Gastroesophageal sphincter (tissue), 4 donors: ENCODE measurements at regions not wholly inside any gene's neighbourhood (a gene's known extent, or its start where the extent isn't known, plus 50 kb on each side); places are given as distances from the start of the nearest gene placed in this dataset.

Experiments used
- ATAC-seq: fragments of 150-250 bp; one replicate; pipeline ENCODE4 v1.9.1; 2016; ENCODE audit warnings: mild to moderate bottlenecking, moderate library complexity
- H3K27ac ChIP-seq, 4 donors: fragments of 200-600 bp; sonication (generic) in 3 of 4; 1 replicate in 3 of 4; 2 replicates in 1 of 4; pipeline ENCODE4 v1.5.1; 2016 to 2019
- H3K27me3 ChIP-seq: fragments of 200-600 bp; sonication (generic); one replicate; pipeline ENCODE4 v1.5.1; 2019
- H3K36me3 ChIP-seq, 2 donors: fragments of 200-600 bp; sonication (generic); one replicate each; pipeline ENCODE4 v1.5.1; 2019; ENCODE audit warnings: control low read depth in 1 of 2
- H3K4me1 ChIP-seq, 3 donors: fragments of 200-600 bp; sonication (generic); 1 replicate in 2 of 3; 2 replicates in 1 of 3; pipeline ENCODE4 v1.5.1; 2016 to 2019; ENCODE audit warnings: control low read depth in 2 of 3
- H3K4me3 ChIP-seq, 2 donors: fragments of 200-600 bp; sonication (generic); one replicate each; pipeline ENCODE4 v1.5.1; 2019; ENCODE audit warnings: mild to moderate bottlenecking in 1 of 2, moderate library complexity in 1 of 2
- H3K9me3 ChIP-seq, 3 donors: fragments of 200-600 bp; sonication (generic); one replicate each; pipeline ENCODE4 v1.5.1; 2017 to 2019; ENCODE audit warnings: control low read depth in 2 of 3
- CTCF ChIP-seq, 4 experiments: fragments of 200-600 bp in 2 of 4; fragments of 450-650 bp in 2 of 4; sonication (generic) in 1 of 4; IDR thresholded peaks; one replicate each; pipeline ENCODE4 v1.5.1; 2017 to 2019; ENCODE audit warnings: antibody characterized with exemption in 4 of 4, mild to moderate bottlenecking in 2 of 4, moderate library complexity in 2 of 4
- EP300 ChIP-seq: sonication (generic); formaldehyde crosslinking; IDR thresholded peaks from one replicate; pipeline ENCODE4 v1.6.1; 2017; ENCODE audit warnings: antibody characterized with exemption, mild to moderate bottlenecking
- POLR2A ChIP-seq, 2 donors: fragments of 450-650 bp; IDR thresholded peaks; one replicate each; pipeline ENCODE4 v1.6.1; 2017; ENCODE audit warnings: antibody characterized with exemption in 2 of 2, mild to moderate bottlenecking in 2 of 2, moderate library complexity in 1 of 2
- POLR2AphosphoS5 ChIP-seq: sonication (generic); formaldehyde crosslinking; IDR thresholded peaks from one replicate; pipeline ENCODE4 v1.6.1; 2017; ENCODE audit warnings: antibody characterized with exemption
- WGBS, 2 donors: methylation state at CpG; one replicate each; pipeline ENCODE4 v1.1.5; 2018; ENCODE audit warnings: low coverage in 1 of 2; 5-methylcytosine and 5-hydroxymethylcytosine counted together

GRCh38 chr4:162954976-162955375 is 211.7 kb downstream of the NAF1 start:
- 87 to 97% methylated on average over 2 of the region's 2 CpGs for WGBS, 2 donors
- H3K27me3 ChIP-seq = no peaks in the 10 kb centered on the region
- TF ChIP-seq POLR2A (IDR thresholded peaks at IDR 0.05) = no peak
- TF ChIP-seq POLR2AphosphoS5 = no peak
- TF ChIP-seq CTCF (IDR thresholded peaks at IDR 0.05) = no peak
- no peak for TF ChIP-seq EP300

DNA sequence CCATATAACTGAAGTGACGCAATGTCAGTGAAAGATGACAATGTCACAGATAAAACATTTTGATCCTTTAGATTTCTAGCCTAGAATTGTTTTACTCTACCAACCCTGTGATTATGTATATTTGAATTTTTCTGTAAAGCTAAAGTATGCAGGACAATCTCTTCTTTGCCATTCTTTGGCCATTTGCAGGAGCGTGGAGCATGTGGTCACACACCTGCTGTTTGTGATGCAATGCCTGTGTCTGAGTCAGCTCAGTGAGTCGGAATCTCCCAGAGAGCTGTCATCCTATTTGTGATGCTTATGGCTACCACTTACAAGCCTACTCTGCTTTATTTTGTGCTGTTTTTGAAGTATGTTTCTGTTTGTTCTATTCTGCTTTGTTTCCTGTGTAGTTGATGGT is 214.5 kb downstream of the NAF1 start:
- TF ChIP-seq EP300 (no peak), POLR2A (IDR thresholded peaks at IDR 0.05) (no peak), POLR2AphosphoS5 (no peak), CTCF (IDR thresholded peaks at IDR 0.05) (no peak)

More at GRCh38 chr4:162954976-162955375, 211.7 kb downstream of the NAF1 start:
- Histone ChIP-seq H3K36me3 (no peaks in the 10 kb centered on the region), H3K27ac (no peak overlapping the region), H3K4me1 (no peaks in the 10 kb centered on the region), H3K9me3 (no peaks in the 10 kb centered on the region), H3K4me3 (no peak overlapping the region)
- no peak for ATAC-seq

DNA sequence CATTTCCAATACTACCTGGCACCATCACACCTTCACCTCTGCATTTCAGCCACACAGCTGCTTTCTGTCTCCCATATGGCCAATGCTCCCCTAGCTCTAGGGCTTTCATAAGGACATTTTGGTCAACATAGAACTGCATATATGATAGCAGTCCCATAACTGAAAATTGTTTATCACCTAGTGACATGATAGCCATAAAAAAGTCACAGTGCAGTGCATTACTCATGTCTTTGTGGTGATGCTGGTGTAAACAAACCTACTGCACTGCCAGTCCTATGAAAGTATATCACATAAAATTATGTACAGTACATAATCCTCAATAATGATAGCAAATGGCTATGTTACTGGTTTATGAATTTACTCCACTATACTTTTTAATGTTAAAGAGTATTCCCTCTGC is 221.0 kb downstream of the NAF1 start:
- Histone ChIP-seq H3K27me3 (no peaks in the 10 kb centered on the region), H3K4me3 (no peak overlapping the region), H3K4me1 (no peaks in the 10 kb centered on the region), H3K27ac (no peak overlapping the region), H3K9me3 (no peaks in the 10 kb centered on the region), H3K36me3 (no peaks in the 10 kb centered on the region)
- no peak for ATAC-seq
- TF ChIP-seq EP300 (no peak), CTCF (IDR thresholded peaks at IDR 0.05) (no peak), POLR2A (IDR thresholded peaks at IDR 0.05) (no peak), POLR2AphosphoS5 (no peak)

More for the DNA sequence above, 214.5 kb downstream of the NAF1 start:
- Histone ChIP-seq H3K9me3 (no peaks in the 10 kb centered on the region), H3K36me3 (no peaks in the 10 kb centered on the region), H3K4me3 (no peak overlapping the region), H3K4me1 (no peaks in the 10 kb centered on the region), H3K27ac (no peak overlapping the region), H3K27me3 (no peaks in the 10 kb centered on the region)
- WGBS, 2 donors = 89 to 94% methylated on average over 3 of the region's 3 CpGs
- ATAC-seq = no peak

GRCh38 chr4:162943263-162943662 is 223.4 kb downstream of the NAF1 start:
- H3K27me3 ChIP-seq = no peaks in the 10 kb centered on the region
- no peaks in the 10 kb centered on the region for H3K36me3 ChIP-seq
- H3K9me3 ChIP-seq = no peaks in the 10 kb centered on the region
- WGBS, 2 donors = 0 to 100% methylated on average over 1 of the region's 1 CpG
- no peak for ATAC-seq
- H3K4me3 ChIP-seq = no peak overlapping the region
- no peaks in the 10 kb centered on the region for H3K4me1 ChIP-seq
- no peak overlapping the region for H3K27ac ChIP-seq
- TF ChIP-seq CTCF (IDR thresholded peaks at IDR 0.05) (no peak), POLR2AphosphoS5 (no peak), EP300 (no peak), POLR2A (IDR thresholded peaks at IDR 0.05) (no peak)

DNA sequence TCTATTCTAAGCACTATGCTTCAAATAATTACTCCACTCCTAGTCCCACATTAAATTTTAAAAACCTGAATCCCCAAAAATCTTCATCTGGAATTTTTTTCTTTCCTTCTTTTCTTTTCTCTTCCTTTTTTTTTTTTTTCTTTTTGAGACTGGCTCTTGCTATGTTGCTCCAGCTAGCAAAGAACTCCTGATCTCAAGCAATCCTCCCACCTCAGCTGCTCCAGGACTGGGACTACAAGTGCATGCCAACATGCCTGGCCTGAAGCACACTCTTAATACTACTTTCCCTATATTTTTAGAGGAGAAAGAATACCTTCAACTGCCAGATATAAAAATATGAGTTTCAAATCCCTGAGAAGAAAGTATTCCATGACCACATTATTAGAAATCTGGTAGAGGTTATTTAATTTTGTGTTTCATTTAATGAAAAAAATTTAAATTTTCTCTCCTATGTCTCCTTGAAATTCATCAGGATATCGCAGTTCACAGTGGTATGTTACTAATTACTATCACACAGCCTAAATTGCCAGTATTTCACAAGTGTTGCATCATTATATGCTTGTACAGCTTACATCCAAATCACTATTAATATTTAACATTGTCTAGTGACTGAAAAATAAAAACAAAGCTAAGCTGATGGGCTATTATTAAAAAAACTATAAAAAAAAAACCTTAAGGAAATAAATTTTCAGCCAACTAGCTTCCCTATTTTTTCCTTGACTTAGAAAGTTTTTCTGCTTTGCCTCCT is 227.8 kb downstream of the NAF1 start:
- 75 to 100% methylated on average over 1 of the region's 1 CpG for WGBS, 2 donors
- H3K4me3 ChIP-seq = no peak overlapping the region

More for the DNA sequence above, 227.8 kb downstream of the NAF1 start:
- Histone ChIP-seq H3K27ac (no peak overlapping the region), H3K27me3 (no peaks in the 10 kb centered on the region), H3K9me3 (no peaks in the 10 kb centered on the region), H3K4me1 (no peaks in the 10 kb centered on the region), H3K36me3 (no peaks in the 10 kb centered on the region)
- ATAC-seq = no peak
- TF ChIP-seq POLR2A (IDR thresholded peaks at IDR 0.05) (no peak), CTCF (IDR thresholded peaks at IDR 0.05) (no peak), POLR2AphosphoS5 (no peak), EP300 (no peak)
